CD8-positive, alpha-beta memory T cell (primary cell): ENCODE measurements at regions not wholly inside any gene's neighbourhood (a gene's known extent, or its start where the extent isn't known, plus 50 kb on each side); places are given as distances from the start of the nearest gene placed in this dataset.
A peak's percentile ranks its signal among the peaks of the same experiment; 100 is the strongest.

Experiments
- CTCF ChIA-PET: fragments of 350-600 bp; sonication (Branson Sonifier 250); formaldehyde crosslinking; loops from one replicate; lab custom pipeline; 2021; ENCODE audit warnings: antibody characterized with exemption; lab: Charles Lee
- POLR2A ChIA-PET: fragments of 350-600 bp; sonication (Branson Sonifier 250); formaldehyde crosslinking; loops from one replicate; lab custom pipeline; 2021; ENCODE audit warnings: antibody characterized with exemption; lab: Charles Lee
- DNase-seq, 5 donors: peaks; one replicate each; pipeline versions ENCODE4 v3.0.0 to v3.0.0-alpha.2; 2020 to 2022; ENCODE audit warnings: mixed read lengths in 1 of 5
- H3K27ac ChIP-seq: one replicate; pipeline ENCODE4 v1.7.0; 2013; ENCODE audit warnings: low read depth, mild to moderate bottlenecking, low read length, moderate library complexity
- H3K27me3 ChIP-seq: 2 replicates; pipeline ENCODE4 v1.7.0; 2013; ENCODE audit warnings: low read length, mild to moderate bottlenecking; ENCODE audit not compliant: insufficient read depth, poor library complexity, severe bottlenecking
- H3K36me3 ChIP-seq: 2 replicates; pipeline ENCODE4 v1.7.0; 2013; ENCODE audit warnings: mild to moderate bottlenecking, low read length, moderate library complexity; ENCODE audit not compliant: insufficient read depth
- H3K4me1 ChIP-seq: 2 replicates; pipeline ENCODE4 v1.7.0; 2013; ENCODE audit warnings: mild to moderate bottlenecking, low read length, moderate library complexity; ENCODE audit not compliant: insufficient read depth
- H3K4me3 ChIP-seq: 2 replicates; pipeline ENCODE4 v1.7.0; 2013; ENCODE audit warnings: mild to moderate bottlenecking, low read length
- H3K9me3 ChIP-seq: 2 replicates; pipeline ENCODE4 v1.7.0; 2013; ENCODE audit warnings: mild to moderate bottlenecking, low read length
- H3K27ac Mint-ChIP-seq, 8 donors: one replicate each; pipeline ENCODE4 v1.8.0; 2020 to 2021; ENCODE audit warnings: mixed read lengths in 8 of 8, mild to moderate bottlenecking in 6 of 8, inconsistent platforms in 3 of 8, moderate library complexity in 3 of 8
- H3K27me3 Mint-ChIP-seq, 2 donors: one replicate each; pipeline ENCODE4 v1.8.0; 2020 to 2021; ENCODE audit warnings: mixed read lengths in 2 of 2, mild to moderate bottlenecking in 1 of 2, moderate library complexity in 1 of 2
- H3K36me3 Mint-ChIP-seq, 3 donors: one replicate each; pipeline ENCODE4 v1.8.0; 2020 to 2021; ENCODE audit warnings: mixed read lengths in 3 of 3, inconsistent platforms in 1 of 3, mild to moderate bottlenecking in 1 of 3
- H3K4me1 Mint-ChIP-seq, 3 donors: one replicate each; pipeline ENCODE4 v1.8.0; 2020 to 2021; ENCODE audit warnings: mixed read lengths in 3 of 3, inconsistent platforms in 1 of 3, mild to moderate bottlenecking in 1 of 3
- H3K4me3 Mint-ChIP-seq, 7 donors: one replicate each; pipeline ENCODE4 v1.8.0; 2020 to 2021; ENCODE audit warnings: mixed read lengths in 7 of 7, mild to moderate bottlenecking in 6 of 7, moderate library complexity in 4 of 7, inconsistent platforms in 2 of 7
- H3K9me3 Mint-ChIP-seq, 5 donors: one replicate each; pipeline ENCODE4 v1.8.0; 2020 to 2022; ENCODE audit warnings: mixed read lengths in 5 of 5, mild to moderate bottlenecking in 3 of 5, moderate library complexity in 2 of 5, inconsistent platforms in 1 of 5

DNA sequence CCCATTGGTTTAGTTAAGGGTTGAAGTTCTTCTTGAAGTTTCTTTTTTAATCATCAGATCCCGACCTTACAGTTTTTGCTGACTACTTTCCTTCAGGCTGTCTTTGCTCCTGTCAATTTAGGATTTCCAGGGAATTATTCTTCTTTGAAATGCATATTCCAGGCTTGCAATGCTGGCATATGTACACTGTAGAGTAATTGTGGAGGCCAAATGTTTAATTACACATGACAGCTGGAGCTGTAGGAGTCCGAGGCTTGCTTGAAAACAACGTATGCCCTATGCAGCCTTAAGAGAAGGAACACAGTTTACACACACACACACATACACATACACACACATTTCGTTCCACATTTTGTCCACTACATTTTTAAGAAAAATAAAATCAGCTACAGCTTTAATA lies 602.3 kb downstream of the TMEM182 start:
- no peaks in the 10 kb centered on the region for H3K9me3 ChIP-seq
- no peaks in the 10 kb centered on the region for H3K36me3 ChIP-seq
- H3K4me3 ChIP-seq: no peak overlapping the region
- H3K4me1 Mint-ChIP-seq: no peaks in the 10 kb centered on the region
- H3K27ac ChIP-seq: no peak overlapping the region
- H3K4me3 Mint-ChIP-seq: no peak overlapping the region
- no peak for DNase-seq
- ChIA-PET CTCF (no interaction called here), POLR2A (no interaction called here)
- no peaks in the 10 kb centered on the region for H3K36me3 Mint-ChIP-seq
- peaks cover 6 to 17% (median 10%) of the 10 kb centered on the region in 5 donors for H3K9me3 Mint-ChIP-seq
- no peaks in the 10 kb centered on the region for H3K27me3 Mint-ChIP-seq
- H3K27me3 ChIP-seq: no peaks in the 10 kb centered on the region
- no peak overlapping the region for H3K27ac Mint-ChIP-seq
- H3K4me1 ChIP-seq: no peaks in the 10 kb centered on the region

- H3K27ac Mint-ChIP-seq: peak overlapping the region in 1 of 8 donors; percentile 32
- ChIA-PET POLR2A (no interaction called here), CTCF (no interaction called here)
- Histone ChIP-seq H3K27me3 (no peaks in the 10 kb centered on the region), H3K27ac (no peak overlapping the region), H3K9me3 (no peaks in the 10 kb centered on the region), H3K4me1 (no peaks in the 10 kb centered on the region), H3K36me3 (no peaks in the 10 kb centered on the region), H3K4me3 (no peak overlapping the region)
- no peak overlapping the region for H3K4me3 Mint-ChIP-seq
- no peaks in the 10 kb centered on the region for H3K4me1 Mint-ChIP-seq
- peaks cover 6 to 17% (median 10%) of the 10 kb centered on the region in 5 donors for H3K9me3 Mint-ChIP-seq
- DNase-seq: no peak
- H3K36me3 Mint-ChIP-seq: no peaks in the 10 kb centered on the region
- H3K27me3 Mint-ChIP-seq: no peaks in the 10 kb centered on the region
Measured at GRCh38 chr2:103365071-103365470, 603.2 kb downstream of the TMEM182 start.

GRCh38 chr2:103367877-103368276 lies 606.0 kb downstream of the TMEM182 start:
- H3K4me3 Mint-ChIP-seq: no peak overlapping the region
- Histone ChIP-seq H3K27me3 (no peaks in the 10 kb centered on the region), H3K9me3 (no peaks in the 10 kb centered on the region), H3K27ac (no peak overlapping the region), H3K4me3 (no peak overlapping the region), H3K36me3 (no peaks in the 10 kb centered on the region), H3K4me1 (no peaks in the 10 kb centered on the region)
- ChIA-PET CTCF (no interaction called here), POLR2A (no interaction called here)
- no peaks in the 10 kb centered on the region for H3K36me3 Mint-ChIP-seq
- H3K27me3 Mint-ChIP-seq: no peaks in the 10 kb centered on the region
- H3K27ac Mint-ChIP-seq: no peak overlapping the region
- no peak for DNase-seq
- no peaks in the 10 kb centered on the region for H3K4me1 Mint-ChIP-seq
- peaks cover 2 to 12% (median 6%) of the 10 kb centered on the region in 5 donors for H3K9me3 Mint-ChIP-seq

DNA sequence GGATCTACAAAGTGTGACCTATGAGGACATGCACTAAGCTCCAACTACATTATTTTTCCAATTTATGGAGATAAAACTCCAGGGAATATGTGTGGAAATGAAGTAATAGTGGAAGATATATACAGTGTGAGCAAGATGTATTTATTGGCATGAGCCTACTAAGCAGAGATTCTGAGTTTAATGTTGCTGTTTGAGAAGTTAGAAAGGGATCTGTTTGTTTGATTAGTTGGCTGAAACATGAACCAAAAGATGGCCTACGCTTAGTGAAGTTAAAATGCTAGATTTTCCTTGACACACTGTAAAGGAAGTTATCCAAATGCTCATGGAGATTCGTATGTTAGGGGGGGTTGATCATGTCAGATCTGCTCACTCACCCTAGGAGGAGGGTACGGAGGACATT lies 621.7 kb downstream of the TMEM182 start:
- no peaks in the 10 kb centered on the region for H3K36me3 ChIP-seq
- H3K4me3 ChIP-seq: no peak overlapping the region
- no peaks in the 10 kb centered on the region for H3K9me3 ChIP-seq
- no peaks in the 10 kb centered on the region for H3K27me3 ChIP-seq
- no peak for DNase-seq
- no peak overlapping the region for H3K4me3 Mint-ChIP-seq
- H3K27ac Mint-ChIP-seq: no peak overlapping the region
- H3K36me3 Mint-ChIP-seq: no peaks in the 10 kb centered on the region
- no peaks in the 10 kb centered on the region for H3K27me3 Mint-ChIP-seq
- ChIA-PET POLR2A (no interaction called here), CTCF (no interaction called here)
- H3K4me1 Mint-ChIP-seq: no peaks in the 10 kb centered on the region
- no peaks in the 10 kb centered on the region for H3K4me1 ChIP-seq
- no peak overlapping the region for H3K27ac ChIP-seq
- H3K9me3 Mint-ChIP-seq: peaks cover 12 to 32% (median 14%) of the 10 kb centered on the region in 5 donors

GRCh38 chr2:103386872-103387271 lies 625.0 kb downstream of the TMEM182 start:
- H3K36me3 Mint-ChIP-seq: no peaks in the 10 kb centered on the region
- no peak overlapping the region for H3K27ac Mint-ChIP-seq
- no peak overlapping the region for H3K4me3 Mint-ChIP-seq
- CTCF ChIA-PET: no interaction called here
- H3K4me1 Mint-ChIP-seq: no peaks in the 10 kb centered on the region
- Histone ChIP-seq H3K4me1 (no peaks in the 10 kb centered on the region), H3K27ac (no peak overlapping the region), H3K27me3 (no peaks in the 10 kb centered on the region), H3K4me3 (no peak overlapping the region), H3K36me3 (no peaks in the 10 kb centered on the region), H3K9me3 (no peaks in the 10 kb centered on the region)
- peaks cover 0 to 1% of the 10 kb centered on the region in 2 donors for H3K27me3 Mint-ChIP-seq
- H3K9me3 Mint-ChIP-seq: peaks cover 5 to 23% (median 16%) of the 10 kb centered on the region in 5 donors
- DNase-seq: no peak
- POLR2A ChIA-PET: no interaction called here

DNA sequence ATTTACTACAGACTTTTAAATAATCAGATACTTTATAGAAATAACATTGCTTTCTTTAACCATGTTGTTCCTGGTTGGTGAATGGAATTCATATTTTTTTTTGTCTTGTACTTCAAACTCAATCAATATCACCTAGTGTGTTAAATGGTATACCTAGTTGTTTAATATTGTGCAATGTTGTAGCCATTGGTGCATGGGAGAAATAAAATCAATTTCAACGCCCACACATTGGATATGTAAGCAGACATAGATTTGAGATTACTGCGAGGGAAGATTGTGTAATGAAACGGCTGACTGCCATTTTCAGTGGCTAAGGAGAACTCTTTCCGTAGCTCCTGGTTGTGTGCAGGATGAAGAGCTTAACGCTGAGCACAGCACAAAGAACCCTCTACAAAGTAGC lies 626.1 kb downstream of the TMEM182 start:
- H3K27ac ChIP-seq: no peak overlapping the region
- no peak overlapping the region for H3K4me3 Mint-ChIP-seq
- H3K9me3 Mint-ChIP-seq: peaks cover 5 to 19% (median 13%) of the 10 kb centered on the region in 5 donors
- POLR2A ChIA-PET: no interaction called here
- H3K4me1 ChIP-seq: no peaks in the 10 kb centered on the region
- H3K27me3 Mint-ChIP-seq: peaks cover 0 to 1% of the 10 kb centered on the region in 2 donors
- H3K4me1 Mint-ChIP-seq: no peaks in the 10 kb centered on the region
- H3K27me3 ChIP-seq: no peaks in the 10 kb centered on the region
- no peaks in the 10 kb centered on the region for H3K9me3 ChIP-seq
- H3K36me3 ChIP-seq: no peaks in the 10 kb centered on the region
- CTCF ChIA-PET: no interaction called here
- no peak overlapping the region for H3K27ac Mint-ChIP-seq
- no peak for DNase-seq
- H3K36me3 Mint-ChIP-seq: no peaks in the 10 kb centered on the region
- H3K4me3 ChIP-seq: no peak overlapping the region

- Mint-ChIP-seq H3K36me3 (no peaks in the 10 kb centered on the region), H3K27ac (no peak overlapping the region), H3K4me1 (no peaks in the 10 kb centered on the region), H3K4me3 (no peak overlapping the region), H3K27me3 (peaks cover 0 to 1% of the 10 kb centered on the region in 2 donors), H3K9me3 (peaks cover 2 to 19% (median 10%) of the 10 kb centered on the region in 5 donors)
- ChIA-PET CTCF (no interaction called here), POLR2A (no interaction called here)
- Histone ChIP-seq H3K4me3 (no peak overlapping the region), H3K4me1 (no peaks in the 10 kb centered on the region), H3K27ac (no peak overlapping the region), H3K9me3 (no peaks in the 10 kb centered on the region), H3K27me3 (no peaks in the 10 kb centered on the region), H3K36me3 (no peaks in the 10 kb centered on the region)
- DNase-seq: no peak
Measured at GRCh38 chr2:103396152-103396551, 634.3 kb downstream of the TMEM182 start.

- no peak overlapping the region for H3K4me3 Mint-ChIP-seq
- CTCF ChIA-PET: interaction anchor here (0.6 kb wide), 1 partner anchor 348 kb away, joined by 3 read pairs; no protein-coding TSS in a partner anchor
- H3K9me3 ChIP-seq: no peaks in the 10 kb centered on the region
- no peak overlapping the region for H3K27ac Mint-ChIP-seq
- no peak for DNase-seq
- H3K4me1 ChIP-seq: no peaks in the 10 kb centered on the region
- H3K4me1 Mint-ChIP-seq: no peaks in the 10 kb centered on the region
- POLR2A ChIA-PET: no interaction called here
- H3K27me3 ChIP-seq: no peaks in the 10 kb centered on the region
- no peak overlapping the region for H3K27ac ChIP-seq
- peaks cover 0 to 18% (median 17%) of the 10 kb centered on the region in 5 donors for H3K9me3 Mint-ChIP-seq
- no peaks in the 10 kb centered on the region for H3K36me3 Mint-ChIP-seq
- no peaks in the 10 kb centered on the region for H3K27me3 Mint-ChIP-seq
- H3K36me3 ChIP-seq: no peaks in the 10 kb centered on the region
- H3K4me3 ChIP-seq: no peak overlapping the region
Measured at GRCh38 chr2:103401621-103402020, 639.8 kb downstream of the TMEM182 start.

GRCh38 chr2:103402336-103402735 lies 640.5 kb downstream of the TMEM182 start:
- ChIA-PET POLR2A (no interaction called here), CTCF (no interaction called here)
- no peak overlapping the region for H3K4me3 Mint-ChIP-seq
- H3K4me1 ChIP-seq: no peaks in the 10 kb centered on the region
- H3K36me3 Mint-ChIP-seq: no peaks in the 10 kb centered on the region
- no peak for DNase-seq
- H3K4me3 ChIP-seq: no peak overlapping the region
- no peak overlapping the region for H3K27ac ChIP-seq
- H3K36me3 ChIP-seq: no peaks in the 10 kb centered on the region
- no peaks in the 10 kb centered on the region for H3K27me3 ChIP-seq
- H3K9me3 Mint-ChIP-seq: peaks cover 0 to 20% (median 13%) of the 10 kb centered on the region in 5 donors
- H3K9me3 ChIP-seq: no peaks in the 10 kb centered on the region
- no peak overlapping the region for H3K27ac Mint-ChIP-seq
- no peaks in the 10 kb centered on the region for H3K4me1 Mint-ChIP-seq
- H3K27me3 Mint-ChIP-seq: no peaks in the 10 kb centered on the region
